SW480 (cell line): ENCODE measurements at regions not wholly inside any gene's neighbourhood (a gene's known extent, or its start where the extent isn't known, plus 50 kb on each side); places are given as distances from the start of the nearest gene placed in this dataset.
A peak's percentile ranks its signal among the peaks of the same experiment; 100 is the strongest.

ENCODE experiments used
- DNase-seq: peaks from one replicate; pipeline ENCODE4 v3.0.0-alpha.2; 2016; ENCODE audit warnings: low spot score

DNA sequence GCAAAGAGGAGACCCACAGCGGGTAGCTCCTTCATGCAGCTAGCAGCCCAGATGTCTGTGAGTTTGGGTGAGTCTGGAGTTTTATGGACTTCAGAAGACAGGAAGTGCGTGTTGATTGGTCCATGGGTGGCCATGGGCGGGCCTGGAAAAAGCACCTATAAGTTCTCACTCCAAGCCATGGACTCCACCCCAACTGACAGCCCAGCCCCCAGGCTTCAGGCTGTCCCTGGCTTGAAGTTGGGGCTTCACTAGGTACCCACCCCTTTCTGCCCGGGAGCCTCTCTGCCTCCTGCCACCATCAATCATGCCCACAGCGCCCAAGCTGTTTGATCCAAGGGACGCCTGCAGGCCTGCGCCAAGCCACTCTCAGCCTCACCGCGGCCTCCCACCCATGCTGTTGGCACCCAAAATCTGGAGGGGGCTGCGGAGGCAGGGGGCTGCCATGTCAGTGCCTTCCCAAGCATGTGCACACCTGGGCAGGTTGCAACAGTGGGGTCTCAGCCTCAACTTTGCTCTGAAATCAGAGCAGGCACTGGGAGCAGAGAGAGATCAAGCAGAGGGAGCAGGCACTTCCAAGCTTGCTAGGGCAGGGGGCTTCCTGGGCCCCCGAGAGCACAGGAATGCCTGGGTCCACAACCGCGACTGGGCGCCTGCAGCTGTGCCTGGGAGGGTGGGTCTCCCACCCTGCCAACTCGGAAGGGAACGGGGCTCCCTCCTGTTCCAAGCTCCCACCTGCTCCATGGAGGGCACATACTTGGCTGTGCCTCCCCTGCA lies 1503.7 kb downstream of the CDH11 start:
- no peak for DNase-seq

DNA sequence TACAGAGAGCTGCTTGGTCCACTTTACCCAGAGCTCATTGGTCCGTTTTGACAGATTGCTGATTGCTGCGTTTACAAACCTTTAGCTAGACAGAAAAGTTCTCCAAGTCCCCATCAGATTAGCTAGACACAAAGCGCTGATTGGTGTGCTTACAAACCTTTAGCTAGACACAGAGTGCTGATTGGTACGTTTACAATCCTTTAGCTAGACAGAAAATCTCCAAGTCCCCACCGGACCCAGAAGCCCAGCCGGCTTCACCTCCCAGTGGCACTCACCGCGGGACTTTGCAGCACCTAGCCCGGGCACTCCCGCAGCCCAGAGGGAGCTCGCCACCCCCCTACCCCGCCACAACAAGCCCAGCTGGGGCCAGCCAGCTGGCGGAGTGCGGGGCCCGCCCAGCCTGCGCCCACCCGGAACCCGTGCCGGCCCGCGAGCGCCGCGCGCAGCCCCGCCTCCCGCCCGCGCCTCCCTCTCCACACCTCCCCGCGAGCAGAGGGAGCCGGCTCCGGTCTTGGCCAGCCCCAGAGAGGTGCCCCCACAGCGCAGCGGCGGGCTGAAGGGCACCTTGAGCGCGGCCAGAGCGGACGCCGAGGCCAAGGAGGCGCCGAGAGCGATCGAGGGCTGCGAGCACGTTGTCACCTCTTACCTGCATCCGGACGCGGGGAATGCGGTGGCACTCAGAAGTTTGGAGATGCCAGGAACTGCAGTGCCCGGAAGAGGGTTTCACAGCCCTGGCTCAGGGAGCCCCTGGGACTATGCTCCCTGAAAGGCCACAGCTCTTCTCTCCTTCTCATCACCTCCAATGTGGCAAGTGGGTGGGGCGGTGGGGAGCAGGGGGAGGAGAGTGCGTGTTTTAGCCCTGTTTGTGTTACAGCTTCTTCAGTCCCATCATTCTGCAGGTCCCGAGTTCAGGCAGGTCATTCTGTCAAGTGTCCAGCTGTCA lies 1504.5 kb downstream of the CDH11 start:
- no peak for DNase-seq

DNA sequence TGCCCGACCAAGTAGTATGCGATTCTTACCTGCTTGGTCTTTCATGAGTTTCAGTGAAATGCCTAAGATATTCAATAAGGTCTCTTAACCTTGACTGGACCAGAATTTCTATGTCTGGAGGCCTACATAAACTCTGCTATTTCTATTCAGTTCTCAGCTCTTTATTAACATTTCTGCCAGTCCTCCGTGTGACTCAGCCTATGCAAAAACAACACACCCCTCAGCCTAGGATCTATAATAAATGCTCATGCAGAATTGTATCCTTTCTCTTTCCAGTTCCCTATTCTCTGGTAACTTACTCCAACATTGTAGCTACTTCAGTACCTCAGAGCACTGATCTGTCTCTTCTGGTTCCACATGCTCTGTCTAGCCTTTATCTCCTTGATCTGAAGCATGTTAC lies 1507.4 kb downstream of the CDH11 start:
- no peak for DNase-seq

GRCh38 chr16:63613701-63614100 lies 1508.2 kb downstream of the CDH11 start:
- DNase-seq: peak; percentile 6

DNA sequence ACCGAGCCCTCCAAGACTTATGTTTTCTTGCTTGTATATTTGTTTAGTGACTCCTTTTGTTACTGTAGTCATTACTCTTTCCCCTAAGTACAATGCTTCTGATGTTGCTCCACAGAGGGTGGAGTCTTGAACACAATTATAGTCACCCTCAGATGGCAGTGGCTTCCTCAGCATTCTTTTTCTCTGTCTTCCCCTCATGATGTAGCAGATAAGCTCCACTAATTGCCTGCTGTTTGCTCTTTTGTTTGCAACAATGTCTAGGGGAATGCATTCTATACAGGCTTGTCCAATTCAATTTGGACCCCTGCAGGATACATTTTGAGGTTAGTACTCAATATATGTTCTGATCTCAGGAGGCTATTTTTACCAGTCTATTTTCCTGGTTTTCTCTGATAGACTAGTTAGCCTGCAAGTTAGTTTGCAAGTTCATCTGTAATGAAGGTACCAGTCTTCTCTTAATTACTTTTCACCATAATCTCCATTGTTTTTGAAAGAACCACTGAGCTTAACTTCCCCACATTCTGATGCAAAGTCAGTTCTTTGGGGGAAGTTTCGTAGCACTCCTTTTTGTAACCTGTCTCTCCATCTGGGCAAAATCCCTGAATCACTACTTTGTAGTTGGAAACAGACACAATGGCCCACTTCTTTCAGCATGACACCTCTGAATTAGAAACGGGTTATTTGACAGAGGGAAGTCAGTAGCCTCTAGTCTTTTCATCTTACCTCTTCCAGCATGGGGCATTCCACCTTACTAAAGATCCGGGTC lies 1509.2 kb downstream of the CDH11 start:
- no peak for DNase-seq

GRCh38 chr16:63606778-63607177 lies 1515.1 kb downstream of the CDH11 start:
- no peak for DNase-seq

DNA sequence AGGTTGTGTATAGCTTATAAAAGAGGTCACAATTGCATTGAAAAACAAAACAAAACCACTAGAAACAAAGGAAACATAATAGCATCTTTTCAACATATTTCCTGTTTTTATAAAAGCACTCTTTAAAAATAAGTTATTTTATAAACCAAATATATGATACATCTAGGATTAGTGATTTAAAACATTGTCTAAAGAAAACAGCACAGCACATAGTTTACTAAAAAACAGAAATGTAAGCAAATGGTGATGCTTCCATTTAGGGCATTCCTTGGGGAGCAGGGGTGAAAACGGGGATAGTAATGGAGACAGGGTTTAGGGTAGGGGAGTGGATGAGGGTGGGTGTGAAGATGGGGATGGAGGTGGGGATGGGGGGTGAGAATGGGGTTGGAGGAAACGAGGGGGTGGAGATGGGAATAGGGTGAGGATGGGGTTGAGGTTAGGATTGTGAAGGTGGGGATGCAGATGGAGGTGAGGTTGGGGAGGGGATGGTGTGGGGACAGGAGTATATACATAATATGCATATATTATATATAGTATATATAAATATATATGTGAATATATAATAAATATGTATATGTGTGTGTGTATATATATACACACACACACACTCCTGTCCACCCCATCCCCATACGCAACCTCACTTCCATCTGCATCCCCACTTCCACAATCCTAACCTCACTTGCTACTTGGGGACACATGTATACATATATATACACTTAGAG lies 1519.5 kb downstream of the CDH11 start:
- DNase-seq: no peak

DNA sequence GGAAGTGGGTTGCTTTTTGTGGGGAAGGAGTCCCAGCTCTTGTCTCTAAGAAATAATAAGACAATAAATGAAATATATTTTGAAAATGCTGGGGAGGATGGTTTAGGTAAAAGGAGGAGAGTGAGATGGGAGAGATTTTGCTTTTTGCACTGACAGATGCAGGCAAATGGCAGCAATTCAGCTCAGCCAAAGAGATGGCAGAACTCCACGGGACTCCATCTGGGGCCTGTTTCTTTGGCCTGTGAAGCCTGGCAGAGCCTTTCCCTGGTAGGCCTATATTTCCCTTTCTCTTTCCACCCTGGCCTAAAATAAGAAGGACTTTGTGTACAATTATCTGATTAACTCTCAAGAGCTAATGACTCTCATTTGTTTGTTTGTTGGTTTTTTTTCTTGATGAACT lies 1525.1 kb downstream of the CDH11 start:
- DNase-seq: no peak

DNA sequence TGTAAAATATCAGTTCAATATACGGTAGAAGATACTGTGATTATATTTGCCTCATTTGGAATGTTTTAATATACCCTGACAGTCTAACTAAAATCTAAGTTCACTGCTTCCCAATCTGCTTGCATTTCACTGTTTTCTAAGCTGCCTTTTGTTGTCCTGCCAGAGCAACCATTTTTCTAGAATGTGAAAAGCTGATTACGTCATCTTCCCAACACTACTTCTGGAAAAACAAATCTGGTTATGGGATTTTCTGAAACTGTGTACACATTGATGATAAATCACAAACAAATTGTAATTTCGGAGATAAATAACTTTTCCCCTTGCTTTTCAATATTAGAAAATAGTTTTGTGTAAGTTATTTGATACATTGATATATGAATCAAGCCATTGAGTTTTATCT lies 1529.0 kb downstream of the CDH11 start:
- DNase-seq: no peak

- no peak for DNase-seq
Observed at GRCh38 chr16:63581570-63581969, 1540.3 kb downstream of the CDH11 start.

GRCh38 chr16:63578791-63579190 lies 1542.6 kb upstream of the CDH8 start:
- no peak for DNase-seq

GRCh38 chr16:63577891-63578290 lies 1541.7 kb upstream of the CDH8 start:
- DNase-seq: peak; percentile 97

- no peak for DNase-seq
Observed at GRCh38 chr16:63575041-63575440, 1538.8 kb upstream of the CDH8 start.

- no peak for DNase-seq
Observed at GRCh38 chr16:63568164-63568563, 1531.9 kb upstream of the CDH8 start.

DNA sequence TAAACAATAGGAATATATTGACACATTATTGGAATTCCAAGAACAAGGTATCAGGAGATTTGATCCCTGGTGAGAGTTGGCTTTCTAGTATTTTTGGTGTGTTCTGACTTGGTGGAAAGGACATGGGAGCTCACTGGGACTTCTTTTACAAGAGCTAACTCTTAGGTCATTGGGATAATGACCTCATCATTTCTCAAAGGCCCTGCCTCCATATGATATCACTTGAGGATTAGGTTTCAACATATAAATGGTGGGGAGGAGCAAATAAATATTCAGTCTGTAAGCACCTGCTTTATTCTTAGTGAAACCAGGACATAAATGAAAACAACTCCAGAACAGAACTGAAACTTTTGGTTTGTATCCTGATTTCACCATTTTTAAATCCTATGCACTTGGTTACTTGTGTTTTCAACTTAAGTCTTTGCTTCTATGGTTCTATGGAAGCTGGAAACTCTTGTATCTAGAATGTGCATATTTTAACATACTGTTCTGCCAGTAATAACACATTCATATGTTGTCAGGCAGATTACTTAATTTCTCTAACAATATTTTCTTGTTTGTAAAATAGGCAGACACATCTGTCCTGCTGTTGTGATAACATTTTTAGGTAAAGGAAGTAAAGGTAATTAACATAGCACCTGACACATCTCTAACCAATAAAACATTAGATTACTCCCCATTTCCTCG lies 1527.7 kb upstream of the CDH8 start:
- DNase-seq: no peak

- DNase-seq: no peak
Observed at GRCh38 chr16:63553980-63554379, 1517.7 kb upstream of the CDH8 start.

- no peak for DNase-seq
Observed at GRCh38 chr16:63539276-63539675, 1503.0 kb upstream of the CDH8 start.

GRCh38 chr16:63530974-63531373 lies 1494.7 kb upstream of the CDH8 start:
- no peak for DNase-seq

DNA sequence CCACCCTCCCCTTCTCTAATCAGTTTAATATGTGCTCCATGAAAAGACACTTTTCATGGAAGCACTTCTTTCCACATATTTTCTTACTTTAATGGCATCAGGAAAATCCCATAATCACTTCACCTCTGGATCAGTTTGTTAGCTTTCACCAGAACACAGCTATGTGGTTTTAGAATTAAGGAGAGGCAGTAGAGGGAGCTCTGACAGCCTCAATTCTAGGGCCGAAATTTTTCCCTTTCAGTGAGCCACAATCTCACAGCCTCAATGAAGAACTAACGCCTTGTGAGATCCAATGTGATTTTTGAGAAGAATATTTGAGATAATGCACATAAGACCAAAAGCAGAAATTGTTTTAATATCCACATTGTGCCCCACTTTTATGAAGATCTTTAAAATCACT lies 1494.0 kb upstream of the CDH8 start:
- DNase-seq: peak; percentile 2

DNA sequence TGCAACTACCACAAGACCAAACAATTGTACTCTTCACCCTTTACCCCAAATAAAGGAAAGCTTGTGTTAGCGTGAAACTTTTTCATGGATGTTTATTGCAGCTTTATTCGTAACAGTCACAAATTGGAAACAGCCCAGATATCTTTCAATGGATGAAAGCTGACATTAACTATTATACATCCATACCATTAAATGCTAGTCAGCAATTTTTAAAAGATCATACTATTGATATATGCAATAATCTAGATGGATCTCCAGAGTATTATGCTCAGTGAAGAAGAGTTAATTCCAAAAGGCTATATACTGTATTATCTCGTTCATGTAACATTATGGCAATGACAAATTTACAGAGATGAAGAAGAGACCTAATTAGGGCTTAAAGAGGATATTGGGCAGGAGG lies 1491.2 kb upstream of the CDH8 start:
- DNase-seq: no peak

DNA sequence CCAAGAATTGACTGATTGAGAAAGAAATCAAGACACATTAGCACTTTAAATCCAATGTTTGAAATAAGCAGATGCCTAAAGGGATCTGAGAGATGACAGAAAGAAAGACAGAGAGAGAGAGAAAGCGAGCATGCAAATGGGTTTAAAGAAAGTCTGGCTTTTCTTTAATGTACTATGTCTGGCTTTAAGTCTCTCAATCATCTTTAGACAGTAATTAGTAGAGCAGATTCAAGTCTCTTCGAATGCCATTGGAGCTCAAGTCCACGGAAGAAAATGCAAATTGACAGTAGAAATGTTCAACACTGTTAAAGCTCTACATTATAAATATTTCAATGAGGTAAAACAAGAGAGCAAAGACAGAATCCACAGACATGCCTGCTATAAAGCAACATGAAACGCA lies 1480.2 kb upstream of the CDH8 start:
- no peak for DNase-seq
